RPMI7951 (cell line): ENCODE measurements at regions not wholly inside any gene's neighbourhood (a gene's known extent, or its start where the extent isn't known, plus 50 kb on each side); places are given as distances from the start of the nearest gene placed in this dataset.
"Not testable (repeated sequence)": the region's sequence is repeated elsewhere in the genome, so short reads cannot be mapped to it uniquely, and the experiment has no call there.

Source experiments
- DNase-seq: peaks from one replicate; pipeline ENCODE4 v3.0.0-alpha.2; 2012; ENCODE audit warnings: low read depth

DNA sequence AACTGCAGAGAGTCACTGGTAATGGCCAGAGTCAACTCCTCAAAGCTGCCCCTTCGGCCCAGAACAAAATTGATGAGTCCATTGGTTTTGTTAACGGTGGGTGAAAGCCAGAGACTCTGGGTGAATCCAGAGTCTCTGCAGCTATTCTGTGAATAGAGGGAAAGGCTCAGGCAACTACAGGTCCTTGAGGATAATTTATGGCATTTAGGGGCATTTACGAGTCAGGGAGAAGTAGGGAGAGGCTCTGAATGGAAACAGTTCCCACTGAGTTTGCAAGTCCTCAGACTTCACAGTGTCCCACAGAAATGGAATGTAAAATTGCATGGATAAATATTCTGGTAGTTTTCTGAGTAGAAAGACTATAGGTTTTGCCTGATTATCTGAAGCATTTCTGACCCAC is 257.8 kb downstream of the SEC61B start:
- DNase-seq = no peak

DNA sequence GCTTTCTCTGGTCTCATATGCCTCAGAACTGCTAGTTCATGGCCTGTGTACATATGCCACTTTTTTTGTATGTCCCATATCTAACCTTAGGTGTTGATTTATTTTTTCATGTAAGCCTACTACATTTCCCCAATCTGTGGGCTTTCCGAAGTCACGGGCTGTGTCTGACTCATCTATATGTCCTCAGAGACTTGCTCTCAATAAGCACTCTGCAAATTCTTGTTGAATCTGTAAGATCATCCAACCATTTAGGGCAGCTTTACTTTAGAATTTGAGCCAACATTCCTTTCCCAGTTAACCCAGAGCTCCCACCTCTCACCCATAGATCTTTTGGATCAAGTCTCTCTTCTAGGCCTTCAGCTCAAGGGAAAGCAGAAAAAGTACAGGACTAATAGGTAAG is 263.4 kb downstream of the SEC61B start:
- DNase-seq = peak; percentile 32

DNA sequence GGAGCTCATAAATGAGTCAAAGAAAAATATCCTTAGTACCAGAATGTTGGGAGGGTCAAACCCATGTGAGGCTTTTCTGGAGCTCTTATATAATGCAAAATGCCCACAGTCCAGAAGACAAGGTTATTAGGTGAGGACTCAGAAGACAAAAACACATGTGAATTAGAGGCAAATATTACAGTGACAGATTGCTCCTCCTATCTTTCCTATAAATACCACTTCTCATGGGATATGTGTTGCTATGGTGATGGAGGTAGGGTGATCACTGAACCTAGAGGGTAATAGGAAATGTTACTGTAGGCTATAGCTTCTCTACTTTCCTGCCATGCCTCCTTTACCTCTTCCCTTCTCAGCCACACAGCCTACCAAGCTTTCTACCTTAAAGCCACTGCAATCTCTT is 264.6 kb downstream of the SEC61B start:
- DNase-seq = no peak

DNA sequence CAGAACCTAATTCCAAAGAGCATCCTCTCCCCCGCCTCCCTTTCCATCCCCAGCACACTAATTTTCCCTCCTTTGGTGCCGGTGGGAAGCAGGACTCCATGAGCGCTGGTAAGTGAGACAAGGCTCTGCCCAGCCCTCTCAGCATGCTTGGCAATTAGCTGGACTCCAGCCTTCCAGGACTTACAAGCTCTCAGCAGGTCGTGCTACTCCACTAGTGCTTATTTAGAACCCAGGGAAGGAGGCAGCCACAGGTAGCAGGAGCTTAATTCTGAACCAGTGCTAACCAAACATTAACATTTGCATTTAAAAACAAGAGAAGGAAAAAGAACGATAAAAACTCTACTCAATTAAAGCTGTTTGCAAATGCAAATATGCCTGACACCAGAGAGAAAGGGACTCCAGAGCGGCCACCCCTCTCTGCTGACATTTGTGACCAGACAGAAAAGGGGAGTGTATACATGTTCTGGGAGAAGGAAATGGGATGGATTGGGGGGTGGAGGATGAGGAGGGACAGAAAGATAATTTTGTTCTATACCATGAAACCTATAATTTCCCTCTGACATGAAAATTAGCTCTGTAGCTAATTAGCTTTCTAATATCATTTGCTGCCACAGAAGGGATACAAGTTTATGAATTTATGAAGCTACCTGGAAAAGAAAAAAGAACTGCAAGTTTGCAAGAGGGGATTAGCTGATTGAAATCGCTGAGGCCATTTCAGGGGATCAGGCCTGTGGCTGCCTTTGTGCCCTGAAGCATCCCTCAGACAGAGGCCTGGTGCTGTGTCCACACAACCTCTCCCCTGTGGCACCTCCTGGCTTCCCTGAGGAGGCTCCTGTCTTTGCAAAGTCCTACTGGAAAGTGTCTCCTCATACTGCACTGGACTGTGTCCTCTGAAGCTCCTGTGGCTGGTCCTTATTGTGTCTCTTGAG is 266.3 kb downstream of the SEC61B start:
- DNase-seq = no peak

DNA sequence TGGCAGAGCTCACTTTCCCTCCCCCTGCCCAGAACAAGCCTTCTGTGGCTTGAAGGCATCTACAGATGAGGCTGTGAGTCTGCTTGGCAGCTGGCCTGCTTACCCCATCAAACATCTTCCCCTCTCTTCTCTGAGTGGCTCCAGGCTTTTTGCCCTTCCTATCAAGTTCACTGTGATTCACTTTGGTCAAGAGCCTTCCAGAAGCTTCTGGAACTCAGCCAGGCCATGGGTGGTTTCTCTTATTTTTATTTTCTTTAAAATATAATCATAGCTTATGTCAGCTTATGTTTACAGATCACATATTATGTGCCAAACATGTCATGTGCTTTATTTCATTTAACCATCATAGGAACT is 267.0 kb downstream of the SEC61B start:
- DNase-seq = peak; percentile 92

DNA sequence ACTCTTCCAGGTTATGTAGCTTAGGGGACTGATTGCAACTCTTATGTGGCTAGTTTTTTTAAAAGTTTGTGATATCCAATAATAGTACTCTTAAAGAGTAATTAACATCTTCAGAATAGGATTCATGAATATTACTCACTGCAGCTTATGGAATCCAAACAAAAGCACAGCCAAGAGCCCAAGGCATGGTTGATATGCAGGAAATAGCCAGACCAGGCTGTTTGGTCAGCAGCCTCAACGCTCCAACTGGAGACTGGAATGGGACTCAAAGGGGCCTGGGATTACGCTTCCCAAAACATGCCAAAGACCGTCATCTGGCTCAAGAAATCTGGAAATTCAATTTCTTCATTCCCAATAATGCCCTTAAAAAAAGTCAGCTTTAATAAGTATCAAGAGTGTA is 268.6 kb downstream of the SEC61B start:
- peak; percentile 57 for DNase-seq

DNA sequence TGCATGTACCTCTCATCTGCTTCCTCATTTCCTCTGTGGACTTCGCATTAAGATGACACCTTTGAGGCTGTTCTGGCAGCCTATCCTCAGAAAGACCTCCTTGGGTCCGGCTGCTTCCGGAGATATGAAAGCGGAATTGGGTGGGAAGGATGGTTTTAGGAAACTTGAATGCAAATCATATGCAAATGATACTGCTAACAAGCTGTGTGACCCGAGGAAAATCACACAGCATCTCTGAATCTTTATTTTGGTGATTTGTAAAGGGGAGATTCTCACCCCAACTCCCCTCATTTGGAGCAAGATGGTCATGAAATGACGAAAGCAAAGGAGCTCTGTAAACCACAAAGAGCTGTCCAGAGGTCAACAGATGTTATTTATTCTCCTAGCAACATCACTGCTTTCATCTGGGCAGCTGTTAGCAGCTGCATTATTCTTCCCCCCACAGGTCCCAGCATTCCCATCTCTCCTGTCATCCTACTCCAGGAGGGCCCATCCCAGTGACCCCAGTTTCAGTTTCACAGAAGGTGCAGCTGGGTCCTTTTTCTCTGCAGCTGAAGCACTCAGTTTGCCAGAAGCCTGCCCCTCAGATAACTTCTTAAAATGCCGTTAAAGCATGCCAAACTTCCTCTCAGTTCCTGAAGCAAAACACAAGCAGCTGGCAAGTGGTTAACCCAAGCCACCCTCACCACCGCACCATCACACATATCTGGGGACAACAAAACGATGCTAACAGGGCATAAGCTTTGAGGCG is 269.5 kb downstream of the SEC61B start:
- DNase-seq = peak; percentile 82

DNA sequence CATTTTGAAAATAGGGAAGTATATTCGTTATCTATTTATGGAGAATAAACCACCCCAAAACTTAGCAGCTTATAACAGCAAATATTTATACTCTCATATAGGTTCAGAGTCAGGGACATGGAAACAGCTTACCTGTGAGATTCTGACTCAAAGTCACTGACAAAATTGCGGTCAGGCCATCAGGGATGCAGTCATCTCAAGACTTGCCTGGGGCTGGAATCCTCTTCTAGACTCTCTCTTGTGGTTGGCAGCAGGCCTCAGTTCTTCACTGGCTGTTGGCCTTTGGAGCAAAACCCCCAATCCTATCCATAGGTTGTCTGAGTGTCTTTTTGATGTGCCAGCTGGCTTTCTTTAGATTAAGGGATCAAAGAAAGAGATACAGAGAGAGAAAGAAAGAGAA is 275.6 kb downstream of the SEC61B start:
- DNase-seq = peak; percentile 41

DNA sequence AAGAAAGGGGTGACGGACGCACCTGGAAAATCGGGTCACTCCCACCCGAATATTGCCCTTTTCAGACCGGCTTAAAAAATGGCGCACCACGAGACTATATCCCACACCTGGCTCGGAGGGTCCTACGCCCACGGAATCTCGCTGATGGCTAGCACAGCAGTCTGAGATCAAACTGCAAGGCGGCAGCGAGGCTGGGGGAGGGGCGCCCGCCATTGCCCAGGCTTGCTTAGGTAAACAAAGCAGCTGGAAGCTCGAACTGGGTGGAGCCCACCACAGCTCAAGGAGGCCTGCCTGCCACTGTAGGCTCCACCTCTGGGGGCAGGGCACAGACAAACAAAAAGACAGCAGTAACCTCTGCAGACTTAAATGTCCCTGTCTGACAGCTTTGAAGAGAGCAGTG is 276.9 kb downstream of the SEC61B start:
- DNase-seq = not testable (repeated sequence)

DNA sequence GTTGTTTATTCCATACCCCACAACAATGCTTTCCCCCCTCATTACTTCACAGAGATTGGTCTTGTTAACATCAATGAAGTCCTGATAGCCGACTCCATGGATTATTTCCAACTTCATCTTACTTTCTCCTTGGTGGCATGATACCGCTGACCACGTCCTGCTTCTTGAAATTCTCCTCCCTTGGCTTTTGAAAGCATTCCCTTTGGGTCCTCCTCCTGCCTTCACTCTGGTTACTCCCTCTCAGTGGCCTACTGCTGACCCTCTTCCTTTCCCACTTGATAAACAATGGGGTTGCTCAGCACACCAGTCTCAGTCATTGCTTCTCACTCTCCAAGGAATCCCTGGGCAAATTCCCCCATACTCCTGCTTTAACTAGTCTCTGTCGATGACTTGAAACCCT is 283.9 kb downstream of the SEC61B start:
- DNase-seq = no peak

DNA sequence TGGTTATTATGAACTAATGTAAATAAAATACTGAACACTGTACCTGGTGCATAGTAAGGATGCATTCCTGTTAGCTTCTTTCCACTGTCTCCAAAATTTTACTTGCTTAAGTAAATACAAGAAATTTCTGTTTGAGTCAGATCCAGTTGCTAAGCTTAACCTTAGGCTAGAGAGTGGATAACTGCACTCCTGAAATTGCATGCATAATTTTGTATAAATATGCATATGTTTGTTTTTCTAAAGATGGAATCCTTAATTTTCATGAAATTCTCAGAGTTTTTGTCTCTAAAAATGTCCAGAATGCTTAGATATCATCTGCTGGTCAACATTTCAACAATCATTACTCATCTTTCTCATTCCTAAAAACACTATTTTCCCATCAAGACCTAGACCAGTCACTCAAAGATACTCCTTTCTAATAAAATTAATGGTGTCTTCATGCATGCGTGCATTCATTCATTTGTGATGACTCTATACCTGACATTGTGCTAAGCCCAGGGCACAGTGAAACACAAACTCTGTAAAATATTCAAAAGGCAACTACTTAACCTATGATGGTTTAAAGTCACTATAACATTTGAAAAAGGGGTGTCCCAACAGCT is 284.8 kb downstream of the SEC61B start:
- no peak for DNase-seq

DNA sequence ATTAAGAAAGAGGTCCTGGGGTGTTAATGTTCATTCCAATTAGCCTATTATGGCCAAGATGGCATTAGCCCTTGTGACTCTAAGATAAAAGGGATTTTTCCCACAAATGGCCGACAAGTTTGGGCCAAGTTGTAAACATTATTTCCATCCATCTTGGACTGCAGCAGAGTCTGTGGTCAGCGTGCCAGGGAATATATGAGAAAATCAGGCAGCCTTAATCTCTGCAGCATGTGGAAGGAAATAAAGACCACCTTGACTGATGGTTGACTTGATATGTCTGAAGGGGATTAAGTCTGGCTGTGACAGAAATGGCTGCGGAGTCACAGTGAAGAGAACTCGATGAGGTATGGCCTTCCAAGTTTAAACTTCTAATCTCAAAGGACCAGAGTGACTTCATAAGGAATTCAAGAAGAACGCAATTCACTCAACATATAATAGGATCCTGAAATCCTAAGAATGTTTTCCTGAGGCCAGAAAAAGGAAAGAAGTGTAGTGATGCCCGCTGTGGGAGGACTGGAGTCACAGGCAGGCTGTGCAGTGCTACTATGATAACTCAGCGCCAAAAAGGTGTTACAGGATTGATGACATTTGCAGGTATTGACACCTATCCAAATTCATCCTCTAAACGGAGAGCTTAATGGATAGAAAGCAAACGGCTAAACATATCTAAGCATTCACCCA is 287.1 kb downstream of the SEC61B start:
- DNase-seq = no peak

DNA sequence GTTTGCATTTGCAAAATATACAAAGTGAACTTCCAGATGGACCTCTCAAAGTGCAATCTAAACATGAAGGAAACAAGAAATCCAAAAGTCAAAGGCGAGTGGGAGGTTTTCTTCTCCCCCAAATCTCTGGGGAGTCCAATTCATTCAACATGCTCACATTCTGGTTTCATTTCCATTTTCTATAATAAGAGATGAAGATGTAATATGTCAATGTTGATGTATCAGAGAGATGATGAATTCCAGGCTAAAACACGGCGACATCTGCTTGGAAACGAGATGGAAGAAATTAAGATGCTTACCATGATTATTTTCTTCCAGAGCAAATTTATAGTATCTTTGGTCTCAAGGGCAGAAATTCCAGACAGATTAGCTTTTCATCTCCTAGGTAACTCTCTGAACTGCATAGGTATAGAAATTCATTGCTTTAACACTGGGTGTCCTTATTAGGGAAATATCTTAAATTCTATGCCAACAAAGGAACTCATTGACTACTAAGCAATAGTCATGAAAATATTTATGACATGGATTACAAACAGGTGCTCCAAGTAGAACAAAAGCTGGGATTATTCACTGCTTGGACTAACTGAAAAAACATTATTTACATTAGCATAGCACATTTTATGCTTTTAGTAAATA is 287.9 kb downstream of the SEC61B start:
- no peak for DNase-seq

DNA sequence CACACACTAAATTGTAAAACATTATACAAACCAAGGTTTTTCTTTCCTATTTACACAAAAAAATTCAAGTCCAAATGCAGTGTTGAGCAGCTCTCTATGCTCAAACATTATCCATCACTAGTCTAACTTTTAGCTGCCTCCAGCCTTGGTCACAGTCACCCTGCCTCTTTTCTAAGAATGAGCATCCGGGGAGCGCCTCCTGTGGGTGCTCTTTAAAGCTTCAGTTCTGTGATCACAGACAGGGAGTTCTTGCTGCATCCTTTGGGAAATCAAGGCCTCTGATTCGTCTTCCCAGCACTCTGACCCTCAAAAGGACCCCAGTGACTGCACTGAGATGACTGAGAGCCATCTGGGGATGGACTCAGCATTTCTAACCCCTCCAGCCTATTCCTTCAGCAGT is 289.6 kb downstream of the SEC61B start:
- DNase-seq = peak; percentile 15

DNA sequence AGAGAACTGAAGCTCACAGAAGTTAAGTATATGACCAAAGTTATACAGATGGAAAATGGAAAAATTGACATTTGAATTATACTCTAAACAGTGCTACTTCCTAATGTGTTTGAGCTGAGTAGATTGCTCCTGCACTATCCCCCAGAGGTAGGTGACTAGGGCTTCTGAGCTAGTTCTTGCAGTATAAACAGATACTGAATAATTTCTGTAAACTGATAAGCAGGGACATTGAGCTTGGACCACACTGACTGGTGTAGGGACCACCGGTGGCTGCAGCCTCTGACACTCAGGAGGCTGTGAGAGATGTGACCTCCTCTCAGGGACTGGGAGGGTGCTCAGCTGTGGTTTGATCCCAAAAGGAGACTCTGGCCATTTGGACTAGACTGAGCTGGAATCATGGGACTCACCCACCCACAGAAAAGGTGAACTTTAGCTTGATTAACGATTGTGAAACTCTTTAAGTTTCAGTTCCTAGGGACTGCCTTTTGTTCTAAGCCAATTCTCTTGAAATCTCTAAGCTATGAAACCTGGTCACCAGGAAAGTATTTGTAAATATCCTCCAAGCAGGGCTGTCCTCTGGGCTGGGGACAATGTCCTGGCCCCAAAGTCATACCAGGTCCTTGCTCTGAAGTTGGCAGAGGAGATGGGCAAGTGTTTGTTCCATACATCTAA is 291.5 kb downstream of the SEC61B start:
- no peak for DNase-seq

DNA sequence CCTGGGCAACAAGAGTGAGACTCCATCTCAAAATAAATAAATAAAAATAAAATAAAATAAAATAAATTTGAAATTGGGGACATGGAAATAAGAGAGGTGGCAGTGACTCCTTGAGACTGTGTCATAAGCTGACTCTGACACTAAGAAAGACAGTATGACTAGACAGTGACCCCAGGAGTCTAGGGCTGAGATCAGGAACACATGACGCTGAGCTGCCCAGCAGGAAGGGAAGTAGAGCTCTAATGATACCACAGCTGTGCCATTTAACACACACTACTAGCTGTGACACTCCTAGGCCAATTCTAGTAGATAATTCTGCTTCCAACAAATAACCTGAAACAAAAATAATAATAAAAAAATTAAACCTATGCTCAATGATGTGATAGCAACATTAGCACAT is 293.0 kb downstream of the SEC61B start:
- no peak for DNase-seq

DNA sequence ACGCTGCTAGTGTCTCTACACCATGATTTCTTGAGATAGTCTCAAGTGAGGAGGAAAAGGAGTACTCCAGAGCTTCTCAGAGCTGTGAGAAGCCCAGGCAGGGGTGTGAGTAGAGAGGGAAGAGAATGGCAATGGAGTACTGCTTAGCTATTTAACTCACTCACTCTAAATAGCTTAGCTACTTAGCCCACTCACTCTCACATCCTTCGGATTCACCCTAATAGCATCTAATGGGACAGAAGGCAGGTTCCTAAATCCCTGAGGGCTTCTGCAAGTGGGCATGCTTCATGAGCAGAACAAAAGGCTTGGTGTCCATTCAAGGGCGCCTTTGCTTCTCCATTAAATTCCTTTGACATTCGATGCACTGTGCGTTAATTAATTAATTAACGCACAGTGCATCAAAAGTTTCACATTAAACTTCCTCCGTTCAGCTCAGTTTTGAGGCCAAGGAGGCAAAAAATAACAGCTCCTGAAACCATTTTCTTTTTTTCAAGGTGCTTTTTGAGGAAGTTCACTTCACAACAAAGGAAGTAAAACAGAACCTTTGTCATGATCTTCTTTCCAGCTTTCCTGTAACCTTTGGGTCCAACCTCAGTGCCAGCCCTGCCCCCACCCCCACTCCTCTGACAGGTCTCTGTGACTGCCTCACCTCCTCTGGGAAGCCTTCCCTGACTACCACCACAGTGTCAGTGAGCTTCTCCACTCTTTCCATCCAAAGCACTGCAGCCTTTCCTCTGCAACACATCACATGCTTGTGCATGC is 294.0 kb downstream of the SEC61B start:
- DNase-seq = no peak

DNA sequence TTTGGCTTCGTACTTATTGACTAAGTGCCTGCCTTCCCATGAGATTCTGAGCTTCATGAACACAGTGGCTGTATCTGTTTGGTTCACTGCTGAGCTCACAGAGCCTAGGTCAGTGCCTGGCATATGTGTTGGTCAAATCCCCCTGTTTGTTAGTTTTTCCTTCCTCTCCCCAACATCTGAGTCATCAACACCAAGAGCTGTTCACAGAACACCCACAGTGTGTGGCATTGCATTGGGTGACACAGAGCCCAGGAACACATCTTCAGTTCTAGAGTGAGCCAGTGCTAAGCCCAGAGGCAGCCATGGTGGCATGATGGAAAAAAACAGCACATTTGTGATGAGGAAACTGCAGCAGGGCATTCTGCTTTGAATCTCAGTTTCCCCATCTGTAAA is 294.6 kb downstream of the SEC61B start:
- no peak for DNase-seq

DNA sequence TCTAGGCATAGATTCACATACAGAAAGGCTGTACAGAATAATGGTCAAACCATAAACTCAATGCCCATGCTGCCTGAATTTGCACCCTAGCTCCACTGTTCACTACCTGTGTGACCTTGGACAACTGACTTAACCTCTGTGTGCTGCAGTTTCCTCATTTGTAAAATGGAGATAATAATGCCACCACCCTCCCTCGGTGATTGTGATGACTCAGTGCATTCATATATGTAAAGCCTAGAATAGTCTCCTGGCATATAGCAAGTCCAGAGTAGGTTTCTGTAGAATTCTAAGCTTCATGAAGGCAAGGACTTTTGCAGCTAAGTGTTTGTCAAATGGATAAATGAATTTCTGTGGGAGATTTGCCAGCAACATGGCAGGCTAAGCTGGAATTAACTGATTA is 297.8 kb upstream of the NR4A3 start:
- DNase-seq = no peak

DNA sequence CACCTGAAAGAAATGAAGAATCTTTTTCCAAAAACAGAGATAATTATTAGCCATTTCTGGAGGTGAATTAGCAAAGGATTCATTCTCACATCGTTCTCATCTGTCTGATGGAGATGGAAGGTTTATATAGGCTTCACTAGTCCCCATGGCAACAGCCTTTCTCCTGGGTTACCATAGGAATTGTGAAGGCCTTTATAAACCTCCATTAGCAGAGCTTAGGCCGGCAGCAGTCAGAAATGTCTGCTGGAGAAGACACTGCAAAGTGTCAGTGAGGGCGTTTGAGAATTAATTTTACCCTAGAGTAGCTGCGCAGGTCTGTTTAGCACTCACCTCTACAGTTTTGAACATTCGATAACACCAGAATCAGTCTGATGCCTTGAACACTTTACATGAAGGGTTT is 290.4 kb upstream of the NR4A3 start:
- DNase-seq = no peak
